ENCODE measurements at regions not wholly inside any gene's neighbourhood (a gene's known extent, or its start where the extent isn't known, plus 50 kb on each side); places are given as distances from the start of the nearest gene placed in this dataset.

- intact Hi-C loops (cut with micrococcal nuclease; ENCODE audit: unreplicated experiment): no loop called here
- in situ Hi-C loops (cut with MboI): loop anchor here (10.0 kb wide), 1 partner anchor 165 kb away; no protein-coding TSS in a partner anchor
Observed at GRCh38 chr17:33679595-33679994, 386.5 kb upstream of the ASIC2 start.

More at GRCh38 chr17:33679595-33679994, 386.5 kb upstream of the ASIC2 start:
- H3K4me3 ChIP-seq: no peak overlapping the region
- H3K27me3 ChIP-seq (replicated peaks in 1 of 2; ENCODE audit: control insufficient read depth in 2 of 2, insufficient read depth in 2 of 2, low read length in 1 of 2): no peaks in the 10 kb centered on the region
- BruUV-seq (replicated peaks): no TSS peak
- no peaks in the 10 kb centered on the region for H3K36me3 ChIP-seq (ENCODE audit: control insufficient read depth in 2 of 2, insufficient read depth in 2 of 2, low read length in 1 of 2)
- no peak for FAIRE-seq
- ChIA-PET RAD21 (ENCODE audit: unreplicated experiment) (no interaction called here), SMC1A (ENCODE audit: uncharacterized antibody, unreplicated experiment) (no interaction called here), CTCF (interaction anchor here (1.4 kb wide), 1 partner anchor 160 kb away, joined by 3 read pairs; no protein-coding TSS in a partner anchor), POLR2A (no interaction called here)
- 0 out of 2 replicates have a peak, but pooled peaks cover 2% of the 10 kb centered on the region for H4K20me1 ChIP-seq (ENCODE audit: control insufficient read depth, insufficient read depth)
- no peak overlapping the region for H3K9ac ChIP-seq (ENCODE audit: control insufficient read depth, insufficient read depth, low read length)
- no peak overlapping the region for H2AFZ ChIP-seq (ENCODE audit: control insufficient read depth, low read depth, low read length)
- DNase-seq (ENCODE audit: low read depth, low spot score): no peak
- no peaks in the 10 kb centered on the region for H3K79me2 ChIP-seq (ENCODE audit: control insufficient read depth, insufficient read depth, low read length)
- no peak for TF ChIP-seq YY1 (IDR thresholded peaks at IDR 0.05; ENCODE audit: low read depth, low read length)
- TF ChIP-seq RUNX3 (IDR thresholded peaks at IDR 0.05; ENCODE audit: low read length): no peak
- TF ChIP-seq ZNF384 (IDR thresholded peaks at IDR 0.05; ENCODE audit: borderline replicate concordance, low read depth, low read length): no peak
- no peak for TF ChIP-seq HDAC2 (IDR thresholded peaks at IDR 0.05)
- TF ChIP-seq NKRF (conservative IDR thresholded peaks at IDR 0.05): no peak
- TF ChIP-seq TARDBP (IDR thresholded peaks at IDR 0.05; ENCODE audit: borderline replicate concordance): no peak
- no peak for TF ChIP-seq ZSCAN29 (IDR thresholded peaks at IDR 0.05)
- no peak for TF ChIP-seq TBL1XR1 (IDR thresholded peaks at IDR 0.05; ENCODE audit: low read depth, low read length)
- TF ChIP-seq ZZZ3 (IDR thresholded peaks at IDR 0.05; ENCODE audit: control insufficient read depth, insufficient read length, low read depth): no peak
- TF ChIP-seq CREM (IDR thresholded peaks at IDR 0.05; ENCODE audit: low read depth): no peak
- no peak for TF ChIP-seq FOXK2 (IDR thresholded peaks at IDR 0.05)
- no peak for TF ChIP-seq MXI1 (IDR thresholded peaks at IDR 0.05; ENCODE audit: low read depth, low read length)
- TF ChIP-seq MLLT1 (IDR thresholded peaks at IDR 0.05): no peak
- TF ChIP-seq ZNF217 (IDR thresholded peaks at IDR 0.05): no peak
- TF ChIP-seq POU2F2 (IDR thresholded peaks at IDR 0.05; ENCODE audit: borderline replicate concordance, low read depth, low read length): no peak
- no peak for TF ChIP-seq POLR2A (IDR thresholded peaks at IDR 0.05; ENCODE audit: low read depth, low read length)
- TF ChIP-seq CHD2 (IDR thresholded peaks at IDR 0.05; ENCODE audit: borderline replicate concordance, low read depth, low read length): no peak
- TF ChIP-seq SREBF1 (IDR thresholded peaks at IDR 0.05; ENCODE audit: low read length): no peak
- H3K9me3 ChIP-seq (replicated peaks; ENCODE audit: control insufficient read depth, insufficient read depth, low read length): no peaks in the 10 kb centered on the region
- no peak for ATAC-seq
- WGBS (ENCODE audit: insufficient coverage, insufficient replicate concordance, low lambda C conversion rate, missing lambda C conversion rate): 29% methylated on average over 6 of the region's 6 CpGs
- no peaks in the 10 kb centered on the region for H3K4me1 ChIP-seq (ENCODE audit: control insufficient read depth, insufficient read depth, low read length)
- H3K27ac ChIP-seq (ENCODE audit: control insufficient read depth, insufficient read depth): no peak overlapping the region
- H3K4me2 ChIP-seq (ENCODE audit: control insufficient read depth, insufficient read depth): no peak overlapping the region

Data from GM12878 (cell line).